Astrocyte (in vitro differentiated cells and primary cell): ENCODE measurements at regions not wholly inside any gene's neighbourhood (a gene's known extent, or its start where the extent isn't known, plus 50 kb on each side); places are given as distances from the start of the nearest gene placed in this dataset.

Source experiments
- DNase-seq: peaks from one replicate; pipeline ENCODE4 v3.0.0-alpha.2; 2010; ENCODE audit warnings: low read depth
- FAIRE-seq: peaks from 2 replicates; lab custom pipeline; 2011; peaks lifted over from hg19 to GRCh38; lab: Jason Lieb, UNC
- H2AFZ ChIP-seq: 2 replicates; pipeline ENCODE4 v1.6.0; 2012; ENCODE audit warnings: low read depth, low read length, inconsistent platforms
- H3K27ac ChIP-seq: 2 replicates; pipeline ENCODE4 v1.5.1; 2011; ENCODE audit warnings: low read depth, low read length, inconsistent platforms
- H3K27me3 ChIP-seq: 2 replicates; pipeline ENCODE4 v1.6.0; 2011; ENCODE audit warnings: low read length, inconsistent platforms; ENCODE audit not compliant: insufficient read depth
- H3K36me3 ChIP-seq: 2 replicates; pipeline ENCODE4 v1.5.1; 2011; ENCODE audit warnings: low read length, inconsistent platforms; ENCODE audit not compliant: insufficient read depth
- H3K4me1 ChIP-seq: 2 replicates; pipeline ENCODE4 v1.5.1; 2011; ENCODE audit warnings: low read length, inconsistent platforms; ENCODE audit not compliant: insufficient read depth
- H3K4me2 ChIP-seq: 2 replicates; pipeline ENCODE4 v1.6.0; 2012; ENCODE audit warnings: low read length, inconsistent platforms
- H3K4me3 ChIP-seq: 2 replicates; pipeline ENCODE4 v1.5.1; 2011; ENCODE audit warnings: low read depth, mild to moderate bottlenecking, low read length, inconsistent platforms; ENCODE audit not compliant: insufficient read depth
- H3K79me2 ChIP-seq: 2 replicates; pipeline ENCODE4 v1.6.0; 2012; ENCODE audit warnings: mild to moderate bottlenecking, low read length, inconsistent platforms; ENCODE audit not compliant: insufficient read depth
- H3K9ac ChIP-seq: 2 replicates; pipeline ENCODE4 v1.6.0; 2012; ENCODE audit warnings: mild to moderate bottlenecking, low read length, inconsistent platforms
- H3K9me3 ChIP-seq: 2 replicates; pipeline ENCODE4 v1.5.1; 2012; ENCODE audit warnings: low read depth, mild to moderate bottlenecking, low read length, inconsistent platforms; ENCODE audit not compliant: insufficient read depth
- H4K20me1 ChIP-seq: 2 replicates; pipeline ENCODE4 v1.6.0; 2012; ENCODE audit warnings: low read length, inconsistent platforms; ENCODE audit not compliant: insufficient read depth
- H3K27ac Mint-ChIP-seq: one replicate; pipeline ENCODE4 v1.8.0; 2021; ENCODE audit warnings: mild to moderate bottlenecking, mixed read lengths; ENCODE audit not compliant: unreplicated experiment
- H3K27me3 Mint-ChIP-seq: one replicate; pipeline ENCODE4 v1.8.0; 2021; ENCODE audit warnings: low read depth, mixed read lengths; ENCODE audit not compliant: unreplicated experiment
- H3K36me3 Mint-ChIP-seq: one replicate; pipeline ENCODE4 v1.8.0; 2021; ENCODE audit warnings: low read depth, mixed read lengths; ENCODE audit not compliant: unreplicated experiment
- H3K4me1 Mint-ChIP-seq: one replicate; pipeline ENCODE4 v1.8.0; 2021; ENCODE audit warnings: low read depth, mixed read lengths; ENCODE audit not compliant: unreplicated experiment
- H3K4me3 Mint-ChIP-seq: one replicate; pipeline ENCODE4 v1.8.0; 2021; ENCODE audit warnings: mild to moderate bottlenecking, moderate library complexity, mixed read lengths; ENCODE audit not compliant: unreplicated experiment
- H3K9me3 Mint-ChIP-seq: one replicate; pipeline ENCODE4 v1.8.0; 2021; ENCODE audit warnings: mild to moderate bottlenecking, mixed read lengths; ENCODE audit not compliant: unreplicated experiment
- EZH2 ChIP-seq: IDR thresholded peaks from 2 replicates; pipeline ENCODE4 v1.6.1; 2012; ENCODE audit warnings: mild to moderate bottlenecking, low read length, inconsistent platforms; ENCODE audit not compliant: insufficient read depth
- TF ChIP-seq, protein P1 (sequence below): IDR thresholded peaks from 2 replicates; pipeline ENCODE4 v1.5.1; 2011; ENCODE audit warnings: low read depth, mild to moderate bottlenecking, inconsistent platforms, low read length, moderate library complexity; ENCODE audit not compliant: insufficient read depth

DNA sequence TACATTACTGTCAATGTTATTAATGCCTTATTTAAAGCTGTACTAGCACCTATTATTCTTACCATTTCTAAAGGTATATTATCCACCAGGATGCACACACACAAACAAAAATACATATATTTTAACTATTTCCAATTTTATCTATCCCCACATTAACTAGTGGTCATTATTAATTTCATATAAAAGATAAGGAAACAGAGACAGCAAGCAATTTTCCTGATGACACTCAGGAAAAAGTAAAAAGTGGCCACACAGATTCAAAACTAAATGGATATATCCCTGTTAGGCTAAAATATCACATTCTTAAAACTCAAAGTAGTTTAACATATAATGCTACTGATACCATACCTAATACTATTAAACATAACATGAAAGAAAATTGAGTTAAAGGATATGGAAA lies 534.1 kb downstream of the KCNT2 start:
- FAIRE-seq, result no peak
- TF ChIP-seq, protein P1, sequence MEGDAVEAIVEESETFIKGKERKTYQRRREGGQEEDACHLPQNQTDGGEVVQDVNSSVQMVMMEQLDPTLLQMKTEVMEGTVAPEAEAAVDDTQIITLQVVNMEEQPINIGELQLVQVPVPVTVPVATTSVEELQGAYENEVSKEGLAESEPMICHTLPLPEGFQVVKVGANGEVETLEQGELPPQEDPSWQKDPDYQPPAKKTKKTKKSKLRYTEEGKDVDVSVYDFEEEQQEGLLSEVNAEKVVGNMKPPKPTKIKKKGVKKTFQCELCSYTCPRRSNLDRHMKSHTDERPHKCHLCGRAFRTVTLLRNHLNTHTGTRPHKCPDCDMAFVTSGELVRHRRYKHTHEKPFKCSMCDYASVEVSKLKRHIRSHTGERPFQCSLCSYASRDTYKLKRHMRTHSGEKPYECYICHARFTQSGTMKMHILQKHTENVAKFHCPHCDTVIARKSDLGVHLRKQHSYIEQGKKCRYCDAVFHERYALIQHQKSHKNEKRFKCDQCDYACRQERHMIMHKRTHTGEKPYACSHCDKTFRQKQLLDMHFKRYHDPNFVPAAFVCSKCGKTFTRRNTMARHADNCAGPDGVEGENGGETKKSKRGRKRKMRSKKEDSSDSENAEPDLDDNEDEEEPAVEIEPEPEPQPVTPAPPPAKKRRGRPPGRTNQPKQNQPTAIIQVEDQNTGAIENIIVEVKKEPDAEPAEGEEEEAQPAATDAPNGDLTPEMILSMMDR, result no peak
- TF ChIP-seq EZH2, result no peak
- Mint-ChIP-seq H3K9me3 (no peaks in the 10 kb centered on the region), H3K27ac (no peak overlapping the region), H3K36me3 (no peaks in the 10 kb centered on the region), H3K27me3 (no peaks in the 10 kb centered on the region), H3K4me3 (no peak overlapping the region), H3K4me1 (no peaks in the 10 kb centered on the region)
- H3K79me2 ChIP-seq, result no peaks in the 10 kb centered on the region
- no peaks in the 10 kb centered on the region for H3K4me1 ChIP-seq
- H3K4me2 ChIP-seq, result no peak overlapping the region
- no peak overlapping the region for H3K27ac ChIP-seq
- H3K9ac ChIP-seq, result no peak overlapping the region
- H3K27me3 ChIP-seq, result no peaks in the 10 kb centered on the region
- H3K4me3 ChIP-seq, result no peak overlapping the region
- H3K9me3 ChIP-seq, result no peaks in the 10 kb centered on the region
- no peaks in the 10 kb centered on the region for H4K20me1 ChIP-seq
- no peaks in the 10 kb centered on the region for H3K36me3 ChIP-seq
- DNase-seq, result no peak
- H2AFZ ChIP-seq, result no peak overlapping the region

DNA sequence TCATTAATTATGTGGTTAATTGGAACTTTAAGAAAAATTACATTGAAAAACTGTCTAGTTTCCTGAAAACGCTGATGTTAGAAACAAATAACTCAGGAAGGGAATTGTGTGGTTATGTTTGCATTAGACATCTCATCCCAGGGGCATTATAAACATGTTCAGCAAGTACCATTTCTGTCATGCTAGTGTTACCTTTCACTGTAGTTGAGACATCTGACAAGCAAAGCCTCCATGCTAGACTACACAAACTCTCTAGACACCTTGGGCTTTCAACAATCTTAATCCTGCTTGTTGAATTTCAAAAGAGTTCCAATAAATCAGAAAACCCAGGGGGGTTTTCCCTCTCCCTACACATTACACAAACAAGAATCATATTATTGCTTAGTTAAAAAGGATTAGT lies 536.8 kb downstream of the KCNT2 start:
- Mint-ChIP-seq H3K36me3 (no peaks in the 10 kb centered on the region), H3K4me3 (no peak overlapping the region), H3K9me3 (no peaks in the 10 kb centered on the region), H3K4me1 (no peaks in the 10 kb centered on the region), H3K27ac (no peak overlapping the region), H3K27me3 (no peaks in the 10 kb centered on the region)
- H3K4me1 ChIP-seq, result no peaks in the 10 kb centered on the region
- no peak overlapping the region for H3K9ac ChIP-seq
- no peak overlapping the region for H3K4me3 ChIP-seq
- H3K27me3 ChIP-seq, result no peaks in the 10 kb centered on the region
- H3K4me2 ChIP-seq, result no peak overlapping the region
- no peak for TF ChIP-seq EZH2
- TF ChIP-seq, protein P1, result no peak
- no peak overlapping the region for H3K27ac ChIP-seq
- H3K36me3 ChIP-seq, result no peaks in the 10 kb centered on the region
- H4K20me1 ChIP-seq, result no peaks in the 10 kb centered on the region
- no peak for DNase-seq
- H2AFZ ChIP-seq, result no peak overlapping the region
- H3K9me3 ChIP-seq, result no peaks in the 10 kb centered on the region
- H3K79me2 ChIP-seq, result no peaks in the 10 kb centered on the region
- FAIRE-seq, result no peak

DNA sequence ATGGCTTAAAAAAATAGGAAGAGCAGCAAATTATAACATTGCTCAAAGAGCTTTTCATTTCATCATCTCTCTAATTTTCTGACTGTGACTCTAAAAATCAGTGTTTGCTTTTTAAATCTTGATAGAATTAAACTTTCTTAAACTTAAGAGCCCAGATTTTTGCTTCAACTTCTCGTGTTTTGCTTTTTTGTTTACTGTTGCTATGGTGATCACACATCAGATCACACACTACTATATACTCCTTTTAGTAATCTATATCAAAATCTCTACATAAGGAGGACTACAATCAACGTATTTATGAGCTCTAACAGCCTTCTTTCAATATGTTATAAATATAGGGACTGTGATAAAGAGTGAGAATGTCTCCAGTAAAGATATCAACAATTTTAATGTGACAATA lies 537.3 kb downstream of the KCNT2 start:
- TF ChIP-seq, protein P1, result no peak
- TF ChIP-seq EZH2, result no peak
- H3K27me3 ChIP-seq, result no peaks in the 10 kb centered on the region
- H3K36me3 ChIP-seq, result no peaks in the 10 kb centered on the region
- H3K4me1 ChIP-seq, result no peaks in the 10 kb centered on the region
- no peak overlapping the region for H3K9ac ChIP-seq
- H3K4me3 Mint-ChIP-seq, result no peak overlapping the region
- H3K4me3 ChIP-seq, result no peak overlapping the region
- H2AFZ ChIP-seq, result no peak overlapping the region
- no peaks in the 10 kb centered on the region for H3K27me3 Mint-ChIP-seq
- no peaks in the 10 kb centered on the region for H3K79me2 ChIP-seq
- no peak overlapping the region for H3K4me2 ChIP-seq
- no peaks in the 10 kb centered on the region for H3K9me3 Mint-ChIP-seq
- no peak overlapping the region for H3K27ac Mint-ChIP-seq
- H3K36me3 Mint-ChIP-seq, result no peaks in the 10 kb centered on the region
- H3K9me3 ChIP-seq, result no peaks in the 10 kb centered on the region
- no peak for DNase-seq
- no peaks in the 10 kb centered on the region for H4K20me1 ChIP-seq
- no peak for FAIRE-seq
- no peak overlapping the region for H3K27ac ChIP-seq
- H3K4me1 Mint-ChIP-seq, result no peaks in the 10 kb centered on the region
